ENCODE measurements at regions not wholly inside any gene's neighbourhood (a gene's known extent, or its start where the extent isn't known, plus 50 kb on each side); places are given as distances from the start of the nearest gene placed in this dataset.

- no peak overlapping the region for H3K4me3 Mint-ChIP-seq (ENCODE audit: unreplicated experiment)
- no peak for DNase-seq (ENCODE audit: extremely low spot score, unreplicated experiment)
- H3K4me1 Mint-ChIP-seq (ENCODE audit: unreplicated experiment) = peaks cover 20% of the 10 kb centered on the region
- peaks cover 11% of the 10 kb centered on the region for H3K9me3 Mint-ChIP-seq (ENCODE audit: unreplicated experiment)
- no peak for TF ChIP-seq CTCF (IDR thresholded peaks at IDR 0.05)
- no peak overlapping the region for H3K27ac Mint-ChIP-seq (ENCODE audit: unreplicated experiment)
- peaks cover 22% of the 10 kb centered on the region for H3K27me3 Mint-ChIP-seq (ENCODE audit: unreplicated experiment)
- peaks cover 4% of the 10 kb centered on the region for H3K36me3 Mint-ChIP-seq (ENCODE audit: unreplicated experiment)
These were observed 261.0 kb downstream of the WDR11 start for GRCh38 chr10:121112136-121112535.

- TF ChIP-seq CTCF (IDR thresholded peaks at IDR 0.05) = peak; percentile 31
- no peak for DNase-seq (ENCODE audit: extremely low spot score, unreplicated experiment)
- H3K9me3 Mint-ChIP-seq (ENCODE audit: unreplicated experiment) = peaks cover 11% of the 10 kb centered on the region
- H3K4me3 Mint-ChIP-seq (ENCODE audit: unreplicated experiment) = no peak overlapping the region
- peaks cover 25% of the 10 kb centered on the region for H3K27me3 Mint-ChIP-seq (ENCODE audit: unreplicated experiment)
- H3K36me3 Mint-ChIP-seq (ENCODE audit: unreplicated experiment) = peaks cover 4% of the 10 kb centered on the region
- peaks cover 20% of the 10 kb centered on the region for H3K4me1 Mint-ChIP-seq (ENCODE audit: unreplicated experiment)
- no peak overlapping the region for H3K27ac Mint-ChIP-seq (ENCODE audit: unreplicated experiment)
These were observed 261.6 kb downstream of the WDR11 start for GRCh38 chr10:121112579-121113384.

GRCh38 chr10:121113385-121113696 lies 262.2 kb downstream of the WDR11 start:
- peaks cover 28% of the 10 kb centered on the region for H3K27me3 Mint-ChIP-seq (ENCODE audit: unreplicated experiment)
- peaks cover 20% of the 10 kb centered on the region for H3K4me1 Mint-ChIP-seq (ENCODE audit: unreplicated experiment)
- no peak overlapping the region for H3K4me3 Mint-ChIP-seq (ENCODE audit: unreplicated experiment)
- no peak for TF ChIP-seq CTCF (IDR thresholded peaks at IDR 0.05)
- DNase-seq (ENCODE audit: extremely low spot score, unreplicated experiment) = no peak
- no peak overlapping the region for H3K27ac Mint-ChIP-seq (ENCODE audit: unreplicated experiment)
- H3K36me3 Mint-ChIP-seq (ENCODE audit: unreplicated experiment) = peaks cover 4% of the 10 kb centered on the region
- peaks cover 11% of the 10 kb centered on the region for H3K9me3 Mint-ChIP-seq (ENCODE audit: unreplicated experiment)

GRCh38 chr10:121113911-121114310 lies 262.7 kb downstream of the WDR11 start:
- no peak overlapping the region for H3K4me3 Mint-ChIP-seq (ENCODE audit: unreplicated experiment)
- H3K27me3 Mint-ChIP-seq (ENCODE audit: unreplicated experiment) = peaks cover 29% of the 10 kb centered on the region
- TF ChIP-seq CTCF (IDR thresholded peaks at IDR 0.05) = no peak
- H3K36me3 Mint-ChIP-seq (ENCODE audit: unreplicated experiment) = peaks cover 4% of the 10 kb centered on the region
- H3K9me3 Mint-ChIP-seq (ENCODE audit: unreplicated experiment) = peaks cover 11% of the 10 kb centered on the region
- H3K4me1 Mint-ChIP-seq (ENCODE audit: unreplicated experiment) = peaks cover 20% of the 10 kb centered on the region
- DNase-seq (ENCODE audit: extremely low spot score, unreplicated experiment) = no peak
- no peak overlapping the region for H3K27ac Mint-ChIP-seq (ENCODE audit: unreplicated experiment)

GRCh38 chr10:121115154-121115553 lies 264.0 kb downstream of the WDR11 start:
- Mint-ChIP-seq H3K4me3 (ENCODE audit: unreplicated experiment) (no peak overlapping the region), H3K9me3 (ENCODE audit: unreplicated experiment) (peaks cover 11% of the 10 kb centered on the region), H3K27ac (ENCODE audit: unreplicated experiment) (no peak overlapping the region), H3K27me3 (ENCODE audit: unreplicated experiment) (peaks cover 28% of the 10 kb centered on the region), H3K36me3 (ENCODE audit: unreplicated experiment) (peaks cover 4% of the 10 kb centered on the region), H3K4me1 (ENCODE audit: unreplicated experiment) (peaks cover 20% of the 10 kb centered on the region)
- TF ChIP-seq CTCF (IDR thresholded peaks at IDR 0.05) = no peak
- no peak for DNase-seq (ENCODE audit: extremely low spot score, unreplicated experiment)
